GM12874 (cell line): ENCODE measurements at regions not wholly inside any gene's neighbourhood (a gene's known extent, or its start where the extent isn't known, plus 50 kb on each side); places are given as distances from the start of the nearest gene placed in this dataset.

Experiments used
- TF ChIP-seq, protein P1 (sequence below): IDR thresholded peaks from 2 replicates; pipeline ENCODE4 v1.5.1; 2011; ENCODE audit warnings: low read depth, mild to moderate bottlenecking, control low read depth, low read length, moderate library complexity; ENCODE audit not compliant: insufficient read depth

DNA sequence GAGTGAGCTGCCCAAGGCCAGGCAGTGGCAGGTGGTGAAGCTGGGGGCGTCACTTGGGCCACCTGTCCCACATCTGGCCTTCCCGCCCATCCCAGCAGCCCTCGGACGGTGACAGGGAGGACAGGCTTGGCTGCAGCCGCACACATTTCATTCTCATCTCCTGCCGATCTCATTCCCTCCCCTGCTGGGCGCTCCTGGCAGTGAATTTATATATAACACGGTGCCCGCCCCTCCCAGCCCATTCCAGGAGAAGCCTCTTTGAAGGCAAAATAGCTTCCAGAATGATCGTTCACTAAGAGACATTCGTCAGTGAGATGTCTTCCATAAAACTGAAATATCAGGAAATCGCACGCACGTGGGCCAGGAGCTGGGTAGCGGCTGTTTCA is 861.3 kb downstream of the TBC1D22A start:
- TF ChIP-seq, protein P1, sequence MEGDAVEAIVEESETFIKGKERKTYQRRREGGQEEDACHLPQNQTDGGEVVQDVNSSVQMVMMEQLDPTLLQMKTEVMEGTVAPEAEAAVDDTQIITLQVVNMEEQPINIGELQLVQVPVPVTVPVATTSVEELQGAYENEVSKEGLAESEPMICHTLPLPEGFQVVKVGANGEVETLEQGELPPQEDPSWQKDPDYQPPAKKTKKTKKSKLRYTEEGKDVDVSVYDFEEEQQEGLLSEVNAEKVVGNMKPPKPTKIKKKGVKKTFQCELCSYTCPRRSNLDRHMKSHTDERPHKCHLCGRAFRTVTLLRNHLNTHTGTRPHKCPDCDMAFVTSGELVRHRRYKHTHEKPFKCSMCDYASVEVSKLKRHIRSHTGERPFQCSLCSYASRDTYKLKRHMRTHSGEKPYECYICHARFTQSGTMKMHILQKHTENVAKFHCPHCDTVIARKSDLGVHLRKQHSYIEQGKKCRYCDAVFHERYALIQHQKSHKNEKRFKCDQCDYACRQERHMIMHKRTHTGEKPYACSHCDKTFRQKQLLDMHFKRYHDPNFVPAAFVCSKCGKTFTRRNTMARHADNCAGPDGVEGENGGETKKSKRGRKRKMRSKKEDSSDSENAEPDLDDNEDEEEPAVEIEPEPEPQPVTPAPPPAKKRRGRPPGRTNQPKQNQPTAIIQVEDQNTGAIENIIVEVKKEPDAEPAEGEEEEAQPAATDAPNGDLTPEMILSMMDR = no peak

DNA sequence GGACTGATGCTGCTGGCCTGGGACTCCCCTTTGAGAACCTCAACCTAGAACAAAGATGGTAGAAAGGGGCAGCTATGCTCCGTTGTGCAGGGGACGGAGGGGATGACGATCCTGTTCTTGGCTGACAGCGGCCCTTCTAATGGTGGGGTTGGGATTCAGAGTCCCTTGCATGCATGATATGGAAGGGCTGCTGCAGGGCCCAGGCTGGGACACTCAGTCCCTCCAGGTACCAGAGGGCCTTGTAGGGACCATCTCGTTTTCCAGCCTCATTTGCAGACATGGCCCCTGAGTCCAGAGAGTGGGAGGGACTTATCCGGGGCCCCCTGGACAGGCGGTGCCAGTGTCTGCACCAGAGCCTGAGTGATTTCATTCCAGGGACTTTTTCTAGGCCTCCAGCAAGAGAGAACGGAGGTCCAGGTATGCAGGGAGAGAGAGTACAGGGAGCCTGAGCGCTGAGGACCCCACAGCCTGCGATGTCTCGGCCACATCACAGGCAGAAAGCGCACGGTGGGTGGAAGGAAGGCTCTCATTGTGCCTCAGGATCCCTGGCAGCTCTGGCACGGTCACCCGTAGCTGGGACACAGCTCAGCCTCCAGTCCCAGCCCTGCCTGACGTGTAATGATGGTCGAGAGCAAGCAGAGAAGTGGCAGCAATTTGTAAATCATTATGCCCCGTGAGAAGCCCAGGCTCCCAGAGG is 860.8 kb downstream of the TBC1D22A start:
- TF ChIP-seq, protein P1 = no peak

DNA sequence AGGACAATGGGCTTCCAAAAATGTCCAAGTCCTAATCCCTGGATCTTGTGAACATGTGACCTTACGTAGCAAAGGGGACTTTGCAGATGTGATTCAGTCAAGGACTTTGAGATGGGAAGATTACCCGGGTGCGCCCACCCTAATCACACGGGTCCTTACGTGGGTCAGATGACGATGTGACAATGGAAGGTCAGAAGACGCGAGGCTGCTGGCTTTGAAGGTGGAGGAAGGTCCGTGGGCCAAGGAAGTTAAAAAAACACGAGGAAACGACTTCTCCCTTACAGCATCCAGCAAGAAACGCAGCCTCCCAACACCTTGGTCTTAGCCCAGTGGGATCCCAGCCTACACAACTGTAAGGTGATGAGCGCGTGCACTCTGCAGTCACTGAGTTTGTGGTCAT is 860.1 kb downstream of the TBC1D22A start:
- TF ChIP-seq, protein P1 = no peak

DNA sequence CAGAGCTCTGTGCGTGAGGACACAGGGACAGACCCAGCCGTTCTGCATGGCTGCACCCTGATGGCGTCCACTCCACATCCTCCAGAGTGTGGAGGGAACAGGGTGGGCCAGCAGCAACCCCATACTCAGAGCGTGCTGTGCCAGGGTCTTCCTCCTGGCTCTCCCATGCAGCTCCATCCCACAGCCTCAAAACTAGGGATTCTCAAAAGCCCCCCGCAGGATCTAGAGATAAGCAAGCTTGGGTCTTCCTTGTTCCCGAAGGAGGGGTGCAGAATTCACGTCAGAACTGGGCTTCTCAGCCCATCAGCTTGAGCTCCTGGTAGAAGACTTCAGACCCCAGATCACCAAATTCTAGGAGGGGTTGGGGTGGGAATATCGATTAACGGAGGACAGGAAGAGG is 858.8 kb downstream of the TBC1D22A start:
- TF ChIP-seq, protein P1 = no peak

DNA sequence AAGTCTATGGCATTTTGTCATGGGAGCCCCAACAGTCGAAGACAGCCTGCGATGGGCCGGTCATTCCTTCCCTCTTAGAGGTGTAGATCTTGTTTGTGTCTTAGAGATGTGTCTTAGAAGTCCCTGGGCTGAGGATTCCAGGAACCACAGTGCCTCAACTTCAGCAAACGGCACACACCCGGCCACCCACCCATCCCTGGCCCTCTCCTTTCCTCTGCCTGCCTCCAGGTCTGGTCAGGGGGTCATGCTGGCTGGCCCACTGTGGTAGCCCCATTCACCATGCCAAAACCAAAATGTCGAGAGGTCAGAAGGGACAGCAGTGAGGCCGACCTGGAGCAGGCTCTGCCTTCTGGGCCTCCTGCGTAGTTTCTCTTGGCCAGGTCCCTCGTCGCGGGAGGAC is 857.9 kb downstream of the TBC1D22A start:
- TF ChIP-seq, protein P1 = no peak

DNA sequence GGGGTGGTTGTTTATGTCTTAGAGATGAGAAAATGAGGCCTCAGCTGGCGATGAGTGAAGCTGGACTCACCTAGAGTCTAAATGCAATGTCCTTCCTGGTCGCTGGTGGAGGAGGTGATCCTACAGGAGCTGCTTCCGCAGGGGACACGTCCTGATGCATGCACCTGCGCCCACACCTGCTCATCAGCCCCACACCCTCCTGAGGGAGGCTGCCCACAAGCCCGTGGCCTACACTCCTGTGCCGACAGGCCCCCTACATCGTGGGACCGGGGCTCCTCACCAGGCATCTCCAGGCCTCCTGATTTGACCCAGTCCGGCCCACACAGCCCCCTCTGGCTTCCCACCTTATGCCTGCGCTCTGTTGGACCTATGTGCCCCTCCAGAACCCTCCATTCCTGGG is 857.2 kb downstream of the TBC1D22A start:
- TF ChIP-seq, protein P1 = no peak

DNA sequence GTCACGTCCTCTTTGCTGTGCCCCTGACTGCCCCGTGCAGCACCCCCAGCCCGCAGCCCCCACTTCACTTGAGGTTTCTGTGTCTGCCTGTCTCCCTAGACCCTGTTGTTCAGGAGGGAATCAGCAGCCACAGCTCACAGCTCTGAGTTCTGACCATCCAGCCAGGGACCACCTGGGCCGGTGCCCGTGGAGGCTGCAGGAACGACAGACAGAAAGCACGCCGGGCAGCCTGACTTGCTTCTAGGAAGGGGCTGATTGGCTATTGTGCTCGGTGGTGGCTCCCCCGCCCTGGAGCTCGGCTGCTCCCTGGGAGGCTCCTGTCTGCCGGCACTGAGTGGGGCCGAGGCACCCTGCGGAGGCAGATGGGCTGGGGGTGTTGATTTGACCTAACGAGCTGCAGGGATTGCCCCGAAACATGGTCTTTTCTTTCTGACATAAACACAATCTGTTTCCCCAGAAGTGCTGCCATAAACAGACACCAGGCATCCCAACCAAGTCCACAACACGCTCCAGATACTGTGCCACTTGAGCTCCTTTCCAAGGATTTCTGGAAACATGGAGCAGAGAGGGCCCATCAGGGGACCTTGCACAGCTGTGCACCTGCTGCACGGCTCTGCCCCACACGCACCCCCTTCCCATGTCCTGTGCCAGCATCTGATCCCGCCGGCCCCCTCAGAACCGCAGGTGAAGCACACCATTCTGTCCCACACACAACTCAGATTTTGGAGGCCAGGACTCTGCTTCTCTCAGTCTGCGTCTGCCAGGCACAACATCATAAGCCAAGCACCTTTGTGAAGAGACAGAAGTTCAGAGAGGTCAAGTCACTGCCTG is 855.9 kb downstream of the TBC1D22A start:
- TF ChIP-seq, protein P1 = no peak
